ENCODE measurements at regions not wholly inside any gene's neighbourhood (a gene's known extent, or its start where the extent isn't known, plus 50 kb on each side); places are given as distances from the start of the nearest gene placed in this dataset.

DNA sequence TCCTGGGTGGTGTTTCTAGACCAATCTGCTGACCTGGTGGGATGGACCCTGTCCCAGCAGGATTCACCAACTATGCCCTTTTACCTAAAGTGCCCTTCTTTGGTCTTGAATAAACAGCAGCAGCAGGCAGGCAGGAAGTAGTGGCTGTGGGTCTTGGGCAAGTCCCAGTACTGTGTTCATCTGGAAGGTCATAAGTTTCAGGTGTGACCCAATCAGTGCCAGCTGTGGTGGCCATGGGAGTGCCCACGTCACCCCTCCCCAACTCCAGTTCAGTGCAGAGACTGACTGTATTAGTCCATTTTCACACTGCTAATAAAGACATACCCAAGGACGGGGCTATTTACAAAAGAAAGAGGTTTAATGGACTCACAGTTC, 148.3 kb upstream of the SRD5A2 start:
- Histone ChIP-seq H2BK5ac (ENCODE audit: low read depth, low read length, poor library complexity) (no peak overlapping the region), H4K8ac (ENCODE audit: low read depth, low read length) (no peak overlapping the region), H3K27me3 (ENCODE audit: insufficient read depth, low read length) (no peaks in the 10 kb centered on the region), H3K36me3 (ENCODE audit: control insufficient read depth in 1 of 2, insufficient read depth in 2 of 2, low read length in 2 of 2) (no peaks in the 10 kb centered on the region), H4K91ac (ENCODE audit: low read depth, low read length) (no peak overlapping the region), H3K27ac (ENCODE audit: low read depth, low read length) (no peak overlapping the region), H2AK5ac (ENCODE audit: low read length) (no peak overlapping the region), H2AFZ (ENCODE audit: insufficient read depth, low read length, poor library complexity) (no peak overlapping the region), H4K12ac (ENCODE audit: low read depth, low read length) (no peak overlapping the region), H3K4ac (ENCODE audit: low read depth, low read length) (no peak overlapping the region), H3K14ac (ENCODE audit: low read length) (no peak overlapping the region), H3K4me2 (ENCODE audit: low read length) (no peak overlapping the region), H3K4me1 (ENCODE audit: control insufficient read depth in 1 of 2, insufficient read depth in 2 of 2, low read length in 2 of 2) (no peaks in the 10 kb centered on the region), H3K79me2 (ENCODE audit: control insufficient read depth, insufficient read depth, low read length, poor library complexity) (no peaks in the 10 kb centered on the region), H2BK120ac (ENCODE audit: insufficient read depth, low read length, poor library complexity) (no peak overlapping the region), H2BK12ac (ENCODE audit: low read length) (no peak overlapping the region), H3K9me3 (ENCODE audit: insufficient read depth, low read depth, low read length) (no peaks in the 10 kb centered on the region), H3K9ac (ENCODE audit: low read length) (no peak overlapping the region), H3K4me3 (ENCODE audit: low read depth, low read length) (no peak overlapping the region), H3K18ac (ENCODE audit: low read length) (no peak overlapping the region), H3K23ac (ENCODE audit: low read length) (no peak overlapping the region), H3K79me1 (ENCODE audit: low read length) (no peaks in the 10 kb centered on the region)
- no peak for DNase-seq
- no CpG with 5 or more reads among the region's 2 CpGs for WGBS (ENCODE audit: extremely low coverage, insufficient coverage, insufficient read length)

DNA sequence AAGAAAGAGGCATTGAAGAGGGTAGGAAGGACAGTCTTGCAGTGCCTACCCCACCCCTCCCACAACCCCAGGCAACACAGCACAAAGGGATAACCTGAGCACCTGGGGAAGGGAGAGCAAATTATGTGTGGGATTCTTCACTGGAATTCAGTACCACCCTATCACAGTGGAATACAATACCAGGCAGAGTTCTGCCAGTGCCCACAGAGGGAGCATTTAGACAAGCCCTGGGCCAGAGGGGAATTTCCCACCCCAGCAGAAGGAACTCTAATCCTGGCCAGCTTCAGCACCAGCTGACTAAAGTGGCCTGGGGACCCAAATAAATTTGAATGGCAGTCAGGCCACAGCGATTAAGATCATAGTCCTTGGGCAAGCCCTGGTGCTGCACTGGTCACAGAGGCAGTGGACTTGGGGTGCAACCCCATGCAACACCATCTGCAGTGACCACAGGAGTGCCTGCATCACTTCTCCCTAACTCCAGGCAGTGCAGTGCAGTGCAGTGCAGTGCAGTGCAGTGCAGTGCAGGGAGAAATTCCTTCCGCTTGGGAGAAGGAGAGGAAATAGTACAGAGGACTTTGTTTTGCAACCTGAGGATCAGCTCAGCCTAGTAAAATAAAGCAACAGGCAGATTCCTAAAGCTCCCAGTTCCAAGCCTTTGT, 147.8 kb upstream of the SRD5A2 start:
- Histone ChIP-seq H2AK5ac (ENCODE audit: low read length) (no peak overlapping the region), H2AFZ (ENCODE audit: insufficient read depth, low read length, poor library complexity) (no peak overlapping the region), H4K8ac (ENCODE audit: low read depth, low read length) (no peak overlapping the region), H3K14ac (ENCODE audit: low read length) (no peak overlapping the region), H3K4me3 (ENCODE audit: low read depth, low read length) (no peak overlapping the region), H2BK120ac (ENCODE audit: insufficient read depth, low read length, poor library complexity) (no peak overlapping the region), H3K18ac (ENCODE audit: low read length) (no peak overlapping the region), H3K9me3 (ENCODE audit: insufficient read depth, low read depth, low read length) (no peaks in the 10 kb centered on the region), H3K4ac (ENCODE audit: low read depth, low read length) (no peak overlapping the region), H3K9ac (ENCODE audit: low read length) (no peak overlapping the region), H3K4me2 (ENCODE audit: low read length) (no peak overlapping the region), H2BK12ac (ENCODE audit: low read length) (no peak overlapping the region), H3K36me3 (ENCODE audit: control insufficient read depth in 1 of 2, insufficient read depth in 2 of 2, low read length in 2 of 2) (no peaks in the 10 kb centered on the region), H3K4me1 (ENCODE audit: control insufficient read depth in 1 of 2, insufficient read depth in 2 of 2, low read length in 2 of 2) (no peaks in the 10 kb centered on the region), H3K27me3 (ENCODE audit: insufficient read depth, low read length) (no peaks in the 10 kb centered on the region), H3K79me1 (ENCODE audit: low read length) (no peaks in the 10 kb centered on the region), H3K23ac (ENCODE audit: low read length) (no peak overlapping the region), H3K27ac (ENCODE audit: low read depth, low read length) (no peak overlapping the region), H2BK5ac (ENCODE audit: low read depth, low read length, poor library complexity) (no peak overlapping the region), H3K79me2 (ENCODE audit: control insufficient read depth, insufficient read depth, low read length, poor library complexity) (no peaks in the 10 kb centered on the region), H4K91ac (ENCODE audit: low read depth, low read length) (no peak overlapping the region), H4K12ac (ENCODE audit: low read depth, low read length) (no peak overlapping the region)
- no CpG with 5 or more reads among the region's 2 CpGs for WGBS (ENCODE audit: extremely low coverage, insufficient coverage, insufficient read length)
- no peak for DNase-seq

DNA sequence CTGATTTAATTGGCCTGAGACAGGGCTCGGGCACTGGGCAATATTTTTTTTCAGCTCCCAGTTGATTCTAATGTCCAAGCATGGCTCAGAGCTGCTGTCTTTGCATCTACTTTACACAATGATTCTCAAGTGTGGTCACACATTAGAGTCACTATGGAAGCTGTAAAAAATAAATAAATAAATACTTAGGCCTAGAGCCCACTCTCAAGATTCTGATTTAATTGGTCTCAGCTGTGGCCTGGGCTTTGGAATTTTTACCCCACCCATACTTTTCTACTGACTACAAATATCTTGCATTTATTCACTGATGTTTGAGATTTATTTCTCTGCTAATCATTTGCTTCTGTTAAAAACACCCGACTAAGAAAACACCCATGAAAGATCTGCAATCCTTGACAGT, 145.7 kb upstream of the SRD5A2 start:
- Histone ChIP-seq H3K36me3 (ENCODE audit: control insufficient read depth in 1 of 2, insufficient read depth in 2 of 2, low read length in 2 of 2) (no peaks in the 10 kb centered on the region), H2BK5ac (ENCODE audit: low read depth, low read length, poor library complexity) (no peak overlapping the region), H2AK5ac (ENCODE audit: low read length) (no peak overlapping the region), H3K23ac (ENCODE audit: low read length) (no peak overlapping the region), H4K91ac (ENCODE audit: low read depth, low read length) (no peak overlapping the region), H2BK120ac (ENCODE audit: insufficient read depth, low read length, poor library complexity) (no peak overlapping the region), H2AFZ (ENCODE audit: insufficient read depth, low read length, poor library complexity) (no peak overlapping the region), H3K79me1 (ENCODE audit: low read length) (no peaks in the 10 kb centered on the region), H3K79me2 (ENCODE audit: control insufficient read depth, insufficient read depth, low read length, poor library complexity) (no peaks in the 10 kb centered on the region), H3K4ac (ENCODE audit: low read depth, low read length) (no peak overlapping the region), H3K14ac (ENCODE audit: low read length) (no peak overlapping the region), H3K27me3 (ENCODE audit: insufficient read depth, low read length) (no peaks in the 10 kb centered on the region), H3K27ac (ENCODE audit: low read depth, low read length) (no peak overlapping the region), H4K8ac (ENCODE audit: low read depth, low read length) (no peak overlapping the region), H3K18ac (ENCODE audit: low read length) (no peak overlapping the region), H3K9ac (ENCODE audit: low read length) (no peak overlapping the region), H4K12ac (ENCODE audit: low read depth, low read length) (no peak overlapping the region), H3K4me2 (ENCODE audit: low read length) (no peak overlapping the region), H2BK12ac (ENCODE audit: low read length) (no peak overlapping the region), H3K4me1 (ENCODE audit: control insufficient read depth in 1 of 2, insufficient read depth in 2 of 2, low read length in 2 of 2) (no peaks in the 10 kb centered on the region), H3K9me3 (ENCODE audit: insufficient read depth, low read depth, low read length) (no peaks in the 10 kb centered on the region), H3K4me3 (ENCODE audit: low read depth, low read length) (no peak overlapping the region)
- DNase-seq, result no peak
- no CpG with 5 or more reads among the region's 2 CpGs for WGBS (ENCODE audit: extremely low coverage, insufficient coverage, insufficient read length)

DNA sequence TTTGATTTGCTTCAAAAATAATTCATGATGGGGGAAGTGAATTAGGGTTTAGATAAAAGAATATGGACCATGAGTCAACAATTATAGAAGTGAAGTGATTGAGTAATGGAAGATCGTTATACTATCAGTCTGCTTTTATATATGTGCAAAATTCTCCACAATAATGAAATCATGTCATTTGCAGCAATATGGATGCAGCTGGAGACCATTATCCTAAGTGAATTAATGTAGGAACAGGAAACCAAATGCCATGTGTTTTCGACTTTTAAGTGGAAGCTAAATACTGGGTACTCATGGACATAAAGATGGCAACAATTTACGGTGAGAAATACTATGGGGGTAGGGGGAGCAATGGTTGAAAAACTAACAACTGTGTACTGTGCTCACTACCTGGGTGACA, 144.7 kb upstream of the SRD5A2 start:
- H3K4me3 ChIP-seq (ENCODE audit: low read depth, low read length), result no peak overlapping the region
- H3K9me3 ChIP-seq (ENCODE audit: insufficient read depth, low read depth, low read length), result no peaks in the 10 kb centered on the region
- H3K4me2 ChIP-seq (ENCODE audit: low read length), result no peak overlapping the region
- no peak overlapping the region for H3K14ac ChIP-seq (ENCODE audit: low read length)
- H3K9ac ChIP-seq (ENCODE audit: low read length), result no peak overlapping the region
- H2AK5ac ChIP-seq (ENCODE audit: low read length), result no peak overlapping the region
- no peak overlapping the region for H4K8ac ChIP-seq (ENCODE audit: low read depth, low read length)
- H3K18ac ChIP-seq (ENCODE audit: low read length), result no peak overlapping the region
- H2BK120ac ChIP-seq (ENCODE audit: insufficient read depth, low read length, poor library complexity), result no peak overlapping the region
- DNase-seq, result no peak
- no peak overlapping the region for H2AFZ ChIP-seq (ENCODE audit: insufficient read depth, low read length, poor library complexity)
- no peaks in the 10 kb centered on the region for H3K36me3 ChIP-seq (ENCODE audit: control insufficient read depth in 1 of 2, insufficient read depth in 2 of 2, low read length in 2 of 2)
- no peak overlapping the region for H3K23ac ChIP-seq (ENCODE audit: low read length)
- no peaks in the 10 kb centered on the region for H3K79me2 ChIP-seq (ENCODE audit: control insufficient read depth, insufficient read depth, low read length, poor library complexity)
- H3K27me3 ChIP-seq (ENCODE audit: insufficient read depth, low read length), result no peaks in the 10 kb centered on the region
- H3K4ac ChIP-seq (ENCODE audit: low read depth, low read length), result no peak overlapping the region
- H2BK5ac ChIP-seq (ENCODE audit: low read depth, low read length, poor library complexity), result no peak overlapping the region
- H4K91ac ChIP-seq (ENCODE audit: low read depth, low read length), result no peak overlapping the region
- no peak overlapping the region for H3K27ac ChIP-seq (ENCODE audit: low read depth, low read length)
- WGBS (ENCODE audit: extremely low coverage, insufficient coverage, insufficient read length), result no CpG with 5 or more reads among the region's 3 CpGs
- no peak overlapping the region for H4K12ac ChIP-seq (ENCODE audit: low read depth, low read length)
- no peak overlapping the region for H2BK12ac ChIP-seq (ENCODE audit: low read length)
- H3K4me1 ChIP-seq (ENCODE audit: control insufficient read depth in 1 of 2, insufficient read depth in 2 of 2, low read length in 2 of 2), result no peaks in the 10 kb centered on the region
- no peaks in the 10 kb centered on the region for H3K79me1 ChIP-seq (ENCODE audit: low read length)

Measured in trophoblast cell (in vitro differentiated cells and primary cell).